ENCODE measurements at regions not wholly inside any gene's neighbourhood (a gene's known extent, or its start where the extent isn't known, plus 50 kb on each side); places are given as distances from the start of the nearest gene placed in this dataset.

DNA sequence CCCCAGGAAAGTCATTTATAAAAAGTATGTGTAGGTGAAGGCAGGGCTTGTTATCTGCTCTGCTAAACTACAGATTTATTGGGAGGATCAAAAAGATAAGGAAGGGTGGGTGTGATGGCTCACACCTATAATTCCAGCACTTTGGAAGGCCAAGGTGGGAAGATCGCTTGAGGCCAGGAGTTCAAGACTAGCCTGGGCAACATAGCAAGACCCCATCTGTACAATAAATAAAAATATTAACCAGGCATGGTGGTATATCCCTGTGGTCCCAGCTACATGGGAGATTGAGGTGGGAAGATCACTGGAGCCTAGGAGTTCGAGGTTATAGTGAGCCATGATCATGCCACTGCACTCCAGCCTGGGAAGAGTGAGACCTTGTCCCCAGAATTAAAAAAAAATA, 86.4 kb downstream of the NENF start:
- in situ Hi-C loops (cut with MboI) = no loop called here
- H3K79me2 ChIP-seq (ENCODE audit: insufficient read depth) = no peaks in the 10 kb centered on the region
- WGBS, 2 experiments (ENCODE audit: low coverage in 1 of 2, low lambda C conversion rate in 2 of 2, missing lambda C conversion rate in 2 of 2) = 96 to 100% methylated on average over 2 of the region's 2 CpGs
- H3K9me3 ChIP-seq (ENCODE audit: low read depth) = no peaks in the 10 kb centered on the region
- H3K36me3 ChIP-seq (ENCODE audit: low read depth) = no peaks in the 10 kb centered on the region
- no peaks in the 10 kb centered on the region for H3F3A ChIP-seq (ENCODE audit: insufficient read depth)
- no peaks in the 10 kb centered on the region for H3K9me2 ChIP-seq (ENCODE audit: insufficient read depth)
- H3K27me3 ChIP-seq (replicated peaks; ENCODE audit: insufficient read depth) = no peaks in the 10 kb centered on the region; the same call in none of the 2 replicates
- H3K4me2 ChIP-seq (ENCODE audit: unreplicated experiment) = no peak overlapping the region
- H2AFZ ChIP-seq = no peak overlapping the region
- no peaks in the 10 kb centered on the region for H4K20me1 ChIP-seq (ENCODE audit: insufficient read depth)
- no peak for DNase-seq
- peak overlapping the region; percentile 28; the same call in 1 of the 2 replicates for H3K27ac ChIP-seq
- no peak overlapping the region for H3K4me3 ChIP-seq
- TF ChIP-seq EZH2 (IDR thresholded peaks at IDR 0.05; ENCODE audit: insufficient read depth, poor library complexity, severe bottlenecking) (no peak), EZH2phosphoT487 (IDR thresholded peaks at IDR 0.05; ENCODE audit: insufficient read depth, low read depth) (no peak)
- H3K4me1 ChIP-seq (ENCODE audit: insufficient read depth) = peaks cover 11% of the 10 kb centered on the region
- peak overlapping the region; percentile 25; the same call in 1 of the 2 replicates for H3K9ac ChIP-seq

GRCh38 chr1:212520299-212520698, 87.6 kb downstream of the NENF start:
- Histone ChIP-seq H4K20me1 (ENCODE audit: insufficient read depth) (no peaks in the 10 kb centered on the region), H3K9me3 (ENCODE audit: low read depth) (no peaks in the 10 kb centered on the region), H3K4me3 (no peak overlapping the region), H3K9me2 (ENCODE audit: insufficient read depth) (no peaks in the 10 kb centered on the region), H3K36me3 (ENCODE audit: low read depth) (no peaks in the 10 kb centered on the region), H3K27ac (no peak overlapping the region), H3K9ac (no peak overlapping the region), H3K27me3 (replicated peaks; ENCODE audit: insufficient read depth) (no peaks in the 10 kb centered on the region; the same call in none of the 2 replicates), H3F3A (ENCODE audit: insufficient read depth) (no peaks in the 10 kb centered on the region), H3K79me2 (ENCODE audit: insufficient read depth) (no peaks in the 10 kb centered on the region), H2AFZ (no peak overlapping the region), H3K4me1 (ENCODE audit: insufficient read depth) (peaks cover 11% of the 10 kb centered on the region), H3K4me2 (ENCODE audit: unreplicated experiment) (no peak overlapping the region)
- DNase-seq = no peak
- in situ Hi-C loops (cut with MboI) = no loop called here
- TF ChIP-seq EZH2phosphoT487 (IDR thresholded peaks at IDR 0.05; ENCODE audit: insufficient read depth, low read depth) = no peak
- TF ChIP-seq EZH2 (IDR thresholded peaks at IDR 0.05; ENCODE audit: insufficient read depth, poor library complexity, severe bottlenecking) = no peak

- no peak overlapping the region for H2AFZ ChIP-seq
- DNase-seq = no peak
Observed at GRCh38 chr1:212520746-212521145, 87.8 kb upstream of the ATF3 start.

GRCh38 chr1:212525479-212526110, 83.0 kb upstream of the ATF3 start:
- peak; percentile 62 for DNase-seq
- Histone ChIP-seq H2AFZ (no peak overlapping the region), H3K27ac (no peak overlapping the region), H3K4me3 (no peak overlapping the region), H3K36me3 (ENCODE audit: low read depth) (no peaks in the 10 kb centered on the region), H3K4me2 (ENCODE audit: unreplicated experiment) (no peak overlapping the region), H3K9me3 (ENCODE audit: low read depth) (no peaks in the 10 kb centered on the region), H3K79me2 (ENCODE audit: insufficient read depth) (no peaks in the 10 kb centered on the region), H4K20me1 (ENCODE audit: insufficient read depth) (no peaks in the 10 kb centered on the region), H3K27me3 (replicated peaks; ENCODE audit: insufficient read depth) (peaks cover 8% of the 10 kb centered on the region), H3K9ac (no peak overlapping the region), H3F3A (ENCODE audit: insufficient read depth) (no peaks in the 10 kb centered on the region), H3K4me1 (ENCODE audit: insufficient read depth) (peaks cover 11% of the 10 kb centered on the region; the same call in 1 of the 2 replicates), H3K9me2 (ENCODE audit: insufficient read depth) (no peaks in the 10 kb centered on the region)
- 74 to 75% methylated on average over 7 of the region's 7 CpGs for WGBS, 2 experiments (ENCODE audit: low coverage in 1 of 2, low lambda C conversion rate in 2 of 2, missing lambda C conversion rate in 2 of 2)
- in situ Hi-C loops (cut with MboI) = no loop called here
- no peak for TF ChIP-seq EZH2phosphoT487 (IDR thresholded peaks at IDR 0.05; ENCODE audit: insufficient read depth, low read depth)
- TF ChIP-seq EZH2 (IDR thresholded peaks at IDR 0.05; ENCODE audit: insufficient read depth, poor library complexity, severe bottlenecking) = no peak

More at GRCh38 chr1:212520746-212521145, 87.8 kb upstream of the ATF3 start:
- no peaks in the 10 kb centered on the region for H3K79me2 ChIP-seq (ENCODE audit: insufficient read depth)
- H3K9me2 ChIP-seq (ENCODE audit: insufficient read depth) = no peaks in the 10 kb centered on the region
- in situ Hi-C loops (cut with MboI) = no loop called here
- TF ChIP-seq EZH2phosphoT487 (IDR thresholded peaks at IDR 0.05; ENCODE audit: insufficient read depth, low read depth) (no peak), EZH2 (IDR thresholded peaks at IDR 0.05; ENCODE audit: insufficient read depth, poor library complexity, severe bottlenecking) (no peak)
- no peaks in the 10 kb centered on the region; the same call in none of the 2 replicates for H3K27me3 ChIP-seq (replicated peaks; ENCODE audit: insufficient read depth)
- H3F3A ChIP-seq (ENCODE audit: insufficient read depth) = no peaks in the 10 kb centered on the region
- H3K4me3 ChIP-seq = no peak overlapping the region
- no peaks in the 10 kb centered on the region for H3K36me3 ChIP-seq (ENCODE audit: low read depth)
- no peak overlapping the region for H3K4me2 ChIP-seq (ENCODE audit: unreplicated experiment)
- H3K9ac ChIP-seq = no peak overlapping the region
- H3K27ac ChIP-seq = no peak overlapping the region
- H3K4me1 ChIP-seq (ENCODE audit: insufficient read depth) = peaks cover 11% of the 10 kb centered on the region
- no peaks in the 10 kb centered on the region for H4K20me1 ChIP-seq (ENCODE audit: insufficient read depth)
- WGBS, 2 experiments (ENCODE audit: low coverage in 1 of 2, low lambda C conversion rate in 2 of 2, missing lambda C conversion rate in 2 of 2) = 70 to 75% methylated on average over 5 of the region's 5 CpGs
- H3K9me3 ChIP-seq (ENCODE audit: low read depth) = no peaks in the 10 kb centered on the region
